ENCODE measurements at regions not wholly inside any gene's neighbourhood (a gene's known extent, or its start where the extent isn't known, plus 50 kb on each side); places are given as distances from the start of the nearest gene placed in this dataset.

- ChIA-PET CTCF (interaction anchor here (1.1 kb wide), 1 partner anchor 50 kb away, joined by 3 read pairs; no protein-coding TSS in a partner anchor), POLR2A (no interaction called here)
- Mint-ChIP-seq H3K4me3 (no peak overlapping the region), H3K27ac (no peak overlapping the region), H3K36me3 (no peaks in the 10 kb centered on the region), H3K4me1 (no peaks in the 10 kb centered on the region), H3K27me3 (ENCODE audit: low read depth) (no peaks in the 10 kb centered on the region), H3K9me3 (no peaks in the 10 kb centered on the region)
- no peak for DNase-seq (ENCODE audit: low spot score)
- no peak for ATAC-seq
- TF ChIP-seq MYBL2 (CRISPR knock-in tag; IDR thresholded peaks at IDR 0.05) (no peak), ZNF219 (CRISPR knock-in tag; IDR thresholded peaks at IDR 0.05; ENCODE audit: borderline replicate concordance) (no peak), ATF6 (CRISPR knock-in tag; IDR thresholded peaks at IDR 0.05) (no peak), NFYB (CRISPR knock-in tag; conservative IDR thresholded peaks at IDR 0.05; ENCODE audit: low read depth) (no peak), IRF1 (CRISPR knock-in tag; IDR thresholded peaks at IDR 0.05) (no peak), ZNF121 (CRISPR knock-in tag; IDR thresholded peaks at IDR 0.05) (no peak), TCF7 (CRISPR knock-in tag; IDR thresholded peaks at IDR 0.05; ENCODE audit: low read depth) (no peak), ZBTB43 (CRISPR knock-in tag; IDR thresholded peaks at IDR 0.05) (no peak), CBFB (CRISPR knock-in tag; IDR thresholded peaks at IDR 0.05; ENCODE audit: low read depth) (no peak), ZNF263 (CRISPR knock-in tag; IDR thresholded peaks at IDR 0.05; ENCODE audit: low read depth) (no peak), ZNF317 (CRISPR knock-in tag; IDR thresholded peaks at IDR 0.05; ENCODE audit: borderline replicate concordance, low read depth) (no peak), FOXJ3 (CRISPR knock-in tag; IDR thresholded peaks at IDR 0.05; ENCODE audit: borderline replicate concordance) (no peak), NFATC4 (CRISPR knock-in tag; IDR thresholded peaks at IDR 0.05) (no peak), ZSCAN18 (CRISPR knock-in tag; IDR thresholded peaks at IDR 0.05) (no peak), NR1H2 (CRISPR knock-in tag; IDR thresholded peaks at IDR 0.05) (no peak), PREB (CRISPR knock-in tag; IDR thresholded peaks at IDR 0.05; ENCODE audit: borderline replicate concordance) (no peak), ELF4 (CRISPR knock-in tag; IDR thresholded peaks at IDR 0.05; ENCODE audit: low read depth) (no peak), ZBTB21 (CRISPR knock-in tag; IDR thresholded peaks at IDR 0.05; ENCODE audit: borderline replicate concordance) (no peak)
- TF ChIP-seq, protein P1, sequence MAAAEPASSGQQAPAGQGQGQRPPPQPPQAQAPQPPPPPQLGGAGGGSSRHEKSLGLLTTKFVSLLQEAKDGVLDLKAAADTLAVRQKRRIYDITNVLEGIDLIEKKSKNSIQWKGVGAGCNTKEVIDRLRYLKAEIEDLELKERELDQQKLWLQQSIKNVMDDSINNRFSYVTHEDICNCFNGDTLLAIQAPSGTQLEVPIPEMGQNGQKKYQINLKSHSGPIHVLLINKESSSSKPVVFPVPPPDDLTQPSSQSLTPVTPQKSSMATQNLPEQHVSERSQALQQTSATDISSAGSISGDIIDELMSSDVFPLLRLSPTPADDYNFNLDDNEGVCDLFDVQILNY (CRISPR knock-in tag; IDR thresholded peaks at IDR 0.05), result no peak
These were observed 128.5 kb upstream of the HNRNPU start for GRCh38 chr1:244992833-244993232.

DNA sequence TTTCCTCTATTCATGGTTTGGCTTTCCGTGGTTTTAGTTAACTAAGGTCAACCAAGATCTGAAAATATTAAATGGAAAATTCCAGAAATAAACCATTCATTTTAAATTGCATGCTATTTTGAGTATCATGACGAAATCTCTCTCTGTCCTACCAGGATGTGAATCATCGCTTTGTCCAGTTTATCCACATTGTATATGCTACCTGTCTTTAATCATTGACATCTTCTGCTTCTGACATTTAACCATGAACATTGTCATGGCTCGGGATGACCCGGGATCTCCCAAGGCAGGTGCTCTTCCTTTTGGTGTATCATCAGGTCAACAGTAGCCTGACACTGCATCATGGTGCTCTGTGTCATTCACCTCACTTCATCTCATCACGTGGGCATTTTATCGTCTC lies 125.5 kb upstream of the HNRNPU start:
- H3K27me3 Mint-ChIP-seq (ENCODE audit: low read depth), result no peaks in the 10 kb centered on the region
- no peaks in the 10 kb centered on the region for H3K36me3 Mint-ChIP-seq
- ChIA-PET CTCF (no interaction called here), POLR2A (no interaction called here)
- H3K9me3 Mint-ChIP-seq, result no peaks in the 10 kb centered on the region
- ATAC-seq, result no peak
- H3K4me1 Mint-ChIP-seq, result no peaks in the 10 kb centered on the region
- no peak overlapping the region for H3K4me3 Mint-ChIP-seq
- H3K27ac Mint-ChIP-seq, result no peak overlapping the region
- no peak for DNase-seq (ENCODE audit: low spot score)
- TF ChIP-seq NFE2L1 (CRISPR knock-in tag; IDR thresholded peaks at IDR 0.05) (no peak), ZNF138 (CRISPR knock-in tag; conservative IDR thresholded peaks at IDR 0.05) (no peak)
- TF ChIP-seq, protein P2, sequence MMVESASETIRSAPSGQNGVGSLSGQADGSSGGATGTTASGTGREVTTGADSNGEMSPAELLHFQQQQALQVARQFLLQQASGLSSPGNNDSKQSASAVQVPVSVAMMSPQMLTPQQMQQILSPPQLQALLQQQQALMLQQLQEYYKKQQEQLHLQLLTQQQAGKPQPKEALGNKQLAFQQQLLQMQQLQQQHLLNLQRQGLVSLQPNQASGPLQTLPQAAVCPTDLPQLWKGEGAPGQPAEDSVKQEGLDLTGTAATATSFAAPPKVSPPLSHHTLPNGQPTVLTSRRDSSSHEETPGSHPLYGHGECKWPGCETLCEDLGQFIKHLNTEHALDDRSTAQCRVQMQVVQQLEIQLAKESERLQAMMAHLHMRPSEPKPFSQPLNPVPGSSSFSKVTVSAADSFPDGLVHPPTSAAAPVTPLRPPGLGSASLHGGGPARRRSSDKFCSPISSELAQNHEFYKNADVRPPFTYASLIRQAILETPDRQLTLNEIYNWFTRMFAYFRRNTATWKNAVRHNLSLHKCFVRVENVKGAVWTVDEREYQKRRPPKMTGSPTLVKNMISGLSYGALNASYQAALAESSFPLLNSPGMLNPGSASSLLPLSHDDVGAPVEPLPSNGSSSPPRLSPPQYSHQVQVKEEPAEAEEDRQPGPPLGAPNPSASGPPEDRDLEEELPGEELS (CRISPR knock-in tag; IDR thresholded peaks at IDR 0.05), result no peak
